HG02623 (cell line): ENCODE measurements at regions not wholly inside any gene's neighbourhood (a gene's known extent, or its start where the extent isn't known, plus 50 kb on each side); places are given as distances from the start of the nearest gene placed in this dataset.
A peak's percentile ranks its signal among the peaks of the same experiment; 100 is the strongest.

Experiments
- ATAC-seq: cut with Tn5 transposase; IDR thresholded peaks from one replicate; pipeline ENCODE4 v1.9.1; 2021; ENCODE audit warnings: moderate library complexity; ENCODE audit not compliant: unreplicated experiment

DNA sequence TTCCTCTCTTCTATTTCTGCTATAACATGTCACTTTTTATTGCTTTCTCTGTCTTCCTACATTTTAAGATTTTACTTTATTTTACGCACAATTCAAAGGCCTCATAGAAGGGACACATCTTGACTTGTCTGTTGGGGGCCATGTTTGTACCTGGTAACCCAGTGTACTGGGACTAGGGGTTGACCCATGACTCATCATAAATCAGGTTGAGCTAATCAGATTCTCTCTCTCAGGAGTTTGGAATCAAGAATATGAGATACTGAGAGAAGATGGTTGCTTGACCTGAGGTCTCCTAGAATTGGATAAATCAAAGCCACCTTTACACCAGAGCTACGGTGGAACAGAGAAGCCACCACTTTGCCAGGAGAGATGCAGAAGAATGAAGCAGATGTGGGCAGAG lies 153.0 kb downstream of the UXS1 start:
- ATAC-seq: no peak

DNA sequence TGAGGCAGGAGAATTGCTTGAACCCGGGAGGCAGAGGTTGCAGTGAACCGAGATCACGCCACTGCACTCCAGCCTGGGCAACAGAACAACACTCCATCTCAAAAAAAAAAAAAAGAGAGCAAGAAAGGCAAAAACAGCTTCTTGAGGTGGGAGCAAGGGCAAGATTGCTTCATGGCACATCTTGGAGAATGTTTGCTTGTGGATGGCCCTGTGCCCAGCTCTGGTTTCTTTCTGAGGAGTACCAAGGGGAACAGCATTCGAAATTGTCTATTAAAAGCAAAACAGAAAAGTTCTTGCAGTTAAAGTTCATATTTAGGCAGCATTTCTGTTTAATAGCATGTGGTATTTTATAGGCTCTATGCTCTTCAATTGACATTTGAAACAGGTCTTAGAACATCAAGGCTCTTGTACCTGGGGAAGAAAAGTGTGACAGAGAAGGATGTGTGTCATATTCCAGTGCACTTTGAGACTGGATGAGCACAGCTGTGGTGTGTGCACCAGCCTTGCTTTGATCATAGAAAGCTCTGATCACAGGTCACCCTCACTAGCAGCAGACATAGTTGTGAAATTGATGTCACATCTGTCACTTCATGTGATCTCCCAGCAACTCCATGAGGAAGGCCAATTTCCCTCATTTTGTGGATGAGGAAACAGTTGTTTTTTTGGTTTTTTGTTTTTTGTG lies 154.3 kb downstream of the UXS1 start:
- ATAC-seq: no peak

DNA sequence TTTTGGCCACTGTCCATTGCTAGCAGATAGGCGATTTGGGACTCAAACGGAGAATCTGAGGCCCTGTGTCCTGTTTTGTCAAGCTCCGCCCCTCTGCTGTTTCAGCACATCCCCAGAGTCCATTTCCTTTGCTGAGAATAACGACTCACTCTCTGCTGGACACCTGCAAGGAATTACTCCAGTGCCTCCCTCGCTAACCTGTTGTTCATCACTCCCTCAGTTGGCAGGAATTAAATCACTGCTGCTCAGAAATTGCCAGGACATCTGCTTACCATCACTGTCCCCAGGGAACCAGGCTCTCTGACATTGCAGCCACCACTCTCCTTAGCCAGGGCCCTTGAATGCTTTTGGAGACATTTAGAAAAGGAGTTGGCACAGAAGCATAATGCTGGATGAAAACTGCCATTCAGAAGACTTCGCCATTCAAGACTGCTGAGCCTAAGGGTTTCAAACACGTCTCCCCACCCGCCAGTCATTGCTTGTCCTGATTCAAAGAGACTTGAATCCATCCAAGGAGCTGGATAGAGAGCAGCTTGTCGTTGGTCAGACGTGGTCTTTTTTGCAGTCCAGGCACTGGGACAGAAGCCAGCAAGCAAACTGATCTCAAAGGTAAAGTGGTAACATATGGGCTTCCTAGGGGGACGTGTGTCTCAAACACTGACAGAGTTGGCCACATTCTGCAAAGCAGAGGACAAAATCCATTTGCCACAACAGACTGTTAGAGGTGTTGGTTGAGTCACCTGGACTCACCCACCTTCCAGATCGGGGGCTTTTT lies 155.3 kb downstream of the UXS1 start:
- ATAC-seq: no peak

DNA sequence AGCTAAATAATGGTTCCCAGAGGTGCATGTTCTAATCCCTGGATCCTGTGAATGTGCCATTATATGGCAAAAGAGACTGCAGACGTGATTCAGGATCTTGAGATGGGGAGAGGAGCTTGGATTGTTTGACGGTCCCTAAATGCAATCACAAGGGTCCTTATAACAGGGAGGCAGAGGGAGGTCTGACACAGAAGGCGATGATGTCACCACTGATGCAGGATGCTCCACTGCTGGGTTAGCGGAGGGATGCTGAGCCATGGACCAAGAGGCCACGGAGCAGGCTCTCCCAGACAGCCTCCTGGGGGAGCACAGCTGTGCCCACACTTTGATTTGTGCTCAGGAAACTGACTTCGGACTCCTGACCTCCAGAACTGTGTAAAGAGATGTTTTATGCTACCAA lies 156.2 kb downstream of the UXS1 start:
- ATAC-seq: no peak

DNA sequence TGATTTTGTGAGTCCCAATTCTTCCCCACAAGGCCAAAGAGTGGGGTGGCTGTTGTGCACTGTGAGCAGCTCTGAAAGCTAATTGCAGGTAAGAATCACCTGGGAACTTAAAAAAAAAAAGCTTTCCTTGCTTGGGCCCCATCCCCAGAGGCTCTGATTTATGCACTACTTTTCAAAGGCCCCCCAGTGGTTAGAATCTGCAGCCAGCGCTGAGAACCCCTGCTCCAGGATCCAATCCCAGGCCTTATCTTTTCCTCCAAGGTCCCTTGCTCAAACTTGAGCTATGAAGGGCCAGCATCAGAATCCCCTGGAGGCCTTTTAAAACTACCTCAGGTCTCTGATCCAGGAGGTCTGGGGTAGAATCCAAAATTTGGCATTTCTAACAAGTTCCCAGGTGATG lies 156.8 kb downstream of the UXS1 start:
- ATAC-seq: no peak

- ATAC-seq: no peak
Measured at GRCh38 chr2:106034325-106034724, 159.8 kb downstream of the UXS1 start.

DNA sequence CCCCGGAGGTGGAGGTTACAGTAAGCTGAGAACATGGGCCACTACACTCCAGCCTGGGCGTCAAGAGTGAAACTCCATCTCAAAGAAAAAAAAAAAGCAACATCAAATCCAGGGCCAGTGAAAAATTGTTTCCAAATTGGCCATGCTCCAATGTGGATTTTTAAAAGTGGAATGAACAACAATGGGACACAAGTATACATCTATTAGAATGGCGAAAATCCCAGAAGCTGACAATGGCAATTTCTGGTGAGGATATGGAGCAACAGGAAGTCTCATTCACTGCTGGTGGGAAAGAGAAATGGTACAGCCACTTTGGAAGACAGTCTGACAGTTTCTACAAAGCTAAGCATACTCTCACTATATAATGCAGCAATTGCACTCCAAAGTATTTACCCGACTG lies 161.4 kb downstream of the UXS1 start:
- no peak for ATAC-seq

DNA sequence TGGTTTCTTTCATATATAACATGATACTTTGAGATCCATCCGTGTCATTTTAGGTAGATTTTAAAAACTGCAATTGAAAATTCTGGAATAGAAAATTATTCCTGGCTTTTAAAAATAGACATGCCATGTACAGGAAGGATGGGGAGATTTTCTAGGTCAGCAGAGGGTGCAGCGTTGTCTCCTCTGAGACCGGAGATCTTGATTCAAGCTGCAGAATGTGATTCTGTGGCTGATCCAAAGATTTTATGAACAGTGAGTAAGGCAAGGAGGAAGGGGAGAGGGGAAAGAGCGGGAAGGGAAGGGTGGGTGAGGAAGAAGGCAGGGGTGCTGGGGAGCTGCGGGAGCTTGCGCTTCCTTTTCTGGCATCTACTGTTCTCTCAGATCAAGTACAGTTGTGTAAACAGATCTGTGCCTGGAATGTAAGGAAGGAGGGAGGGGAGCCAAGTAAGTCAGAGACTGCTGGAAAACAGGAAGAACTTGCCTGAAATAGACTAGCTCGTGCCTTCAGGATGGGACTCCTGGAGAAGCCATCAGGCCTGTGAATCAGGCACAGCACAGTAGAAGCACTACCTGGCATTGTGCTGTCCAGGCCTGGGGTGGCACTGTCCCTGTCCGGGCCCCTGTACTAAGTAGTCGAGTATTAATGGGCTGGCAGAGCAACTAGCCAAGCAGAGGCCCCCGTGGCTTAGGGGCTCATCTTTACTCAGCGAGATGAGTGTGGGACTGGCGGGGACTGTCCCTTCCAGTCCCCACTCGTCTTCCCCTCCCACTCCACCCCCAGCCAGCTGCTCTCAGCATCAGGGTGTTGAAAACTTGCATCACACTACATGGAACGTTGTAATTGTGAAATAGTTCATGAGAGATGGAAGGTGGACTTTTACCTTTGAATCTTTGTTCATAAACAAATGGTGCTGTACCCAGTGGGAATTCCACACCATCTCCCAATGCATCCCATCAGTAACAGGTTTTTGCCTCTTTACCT lies 163.5 kb downstream of the UXS1 start:
- peak; percentile 61 for ATAC-seq

- ATAC-seq: no peak
Measured at GRCh38 chr2:106028192-106028591, 165.9 kb downstream of the UXS1 start.

DNA sequence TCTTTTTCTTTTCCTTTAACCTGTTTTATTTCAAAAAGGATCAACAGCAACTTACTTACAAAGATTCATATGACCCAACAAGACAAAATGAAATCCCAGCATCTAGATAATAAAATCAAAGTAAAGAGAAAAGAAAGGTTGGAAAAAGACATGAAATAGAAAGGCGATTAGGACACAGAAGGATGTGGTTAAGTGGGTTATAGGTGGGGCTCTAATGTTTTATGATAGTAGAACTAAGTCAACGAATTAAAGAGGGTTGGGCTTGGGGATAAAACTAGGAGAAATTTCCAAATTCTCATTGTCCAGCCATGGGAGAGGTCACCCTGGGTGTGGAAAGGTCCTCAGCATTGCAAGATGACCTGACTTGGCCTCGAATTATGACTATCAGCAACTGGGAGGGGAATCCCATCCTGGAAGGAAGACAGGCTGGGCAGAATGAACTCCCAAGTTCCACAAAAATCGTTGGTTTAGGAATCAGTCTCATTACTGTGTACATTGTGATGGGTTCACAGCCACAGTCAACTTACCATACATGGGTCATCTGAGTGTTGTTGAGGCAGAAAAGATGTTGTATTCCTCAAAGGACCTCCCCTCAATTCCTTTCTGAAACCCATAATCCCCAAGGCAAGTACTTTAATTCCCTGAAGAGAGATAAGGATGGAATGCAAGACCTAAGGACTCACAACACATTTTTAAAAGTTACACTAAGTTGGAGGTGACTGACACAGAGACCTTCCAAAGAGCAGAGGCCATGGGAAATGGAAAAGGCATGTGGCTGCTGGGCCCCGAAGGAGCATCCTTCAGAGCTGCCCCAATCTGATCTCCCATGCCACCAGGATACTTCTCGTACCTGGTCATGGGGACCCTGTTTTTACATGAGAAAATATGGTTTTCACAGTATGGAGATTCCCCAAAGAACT lies 167.6 kb downstream of the UXS1 start:
- no peak for ATAC-seq

- no peak for ATAC-seq
Measured at GRCh38 chr2:106025796-106026195, 168.3 kb downstream of the UXS1 start.

DNA sequence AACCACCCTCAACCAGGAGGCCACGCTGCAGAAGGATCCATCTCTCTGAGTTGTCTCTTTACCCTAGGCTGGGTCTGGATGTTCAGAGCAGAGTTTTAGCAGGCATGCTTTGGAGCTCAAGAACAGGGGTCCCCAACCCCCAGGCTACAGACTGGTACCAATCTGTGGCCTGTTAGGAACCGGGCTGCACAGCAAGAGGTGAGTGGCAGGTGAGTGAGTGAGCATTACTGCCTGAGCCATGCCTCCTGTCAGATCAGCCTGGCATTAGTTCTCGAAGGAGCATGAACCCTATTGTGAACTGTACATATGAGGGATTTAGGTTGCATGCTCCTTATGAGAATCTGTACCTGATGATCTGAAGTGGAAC lies 172.5 kb downstream of the UXS1 start:
- no peak for ATAC-seq

GRCh38 chr2:106020821-106021661 lies 173.1 kb downstream of the UXS1 start:
- no peak for ATAC-seq

GRCh38 chr2:106020032-106020431 lies 174.1 kb downstream of the UXS1 start:
- ATAC-seq: no peak

DNA sequence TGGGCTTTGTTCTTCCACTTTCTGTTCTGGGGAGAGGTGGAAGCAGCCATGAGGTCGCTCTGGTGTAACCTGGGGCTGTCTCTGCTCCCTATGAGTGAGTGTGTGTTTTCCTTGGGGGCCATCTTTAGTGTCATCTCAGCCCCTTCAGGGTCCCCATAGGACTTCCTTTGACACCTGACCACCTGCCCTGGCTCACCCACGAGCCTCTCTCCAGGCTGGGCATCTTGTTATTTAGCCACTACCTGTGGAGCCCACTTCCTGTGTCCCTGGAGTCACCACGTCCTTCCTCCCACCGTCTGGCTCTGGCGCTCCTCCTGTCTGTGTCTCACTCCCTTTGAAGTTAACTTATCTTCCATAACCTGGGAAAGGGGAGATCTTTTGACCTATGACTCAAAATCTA lies 176.0 kb downstream of the UXS1 start:
- ATAC-seq: no peak

GRCh38 chr2:106012591-106013347 lies 181.3 kb downstream of the UXS1 start:
- no peak for ATAC-seq

DNA sequence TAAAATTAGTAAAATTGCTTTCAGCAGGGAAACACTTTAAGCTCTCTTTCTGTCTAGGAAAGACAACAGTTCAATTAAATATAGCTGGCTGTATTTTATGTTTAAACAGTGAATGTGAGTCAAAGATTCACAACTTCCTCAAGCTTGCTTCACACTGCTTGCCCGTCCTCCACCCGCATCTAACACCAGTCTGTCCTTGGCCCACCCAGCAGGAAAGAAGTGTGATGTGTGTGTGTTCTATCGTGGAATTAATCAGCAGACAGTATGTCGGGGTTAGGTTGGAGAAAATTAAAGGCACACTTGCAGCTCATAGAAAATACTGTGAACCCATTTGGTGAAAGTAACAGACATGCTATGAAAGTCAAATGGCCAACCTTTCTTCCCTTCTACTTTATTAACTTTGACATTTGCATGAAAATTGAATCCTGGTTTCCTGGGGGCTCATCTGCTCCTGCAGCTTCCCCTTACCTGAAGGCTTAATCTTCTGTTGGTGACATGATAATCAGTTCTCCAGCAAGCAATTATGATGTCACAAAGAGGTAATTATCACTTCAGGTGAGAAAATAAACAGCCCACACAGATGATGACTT lies 182.0 kb downstream of the UXS1 start:
- no peak for ATAC-seq

DNA sequence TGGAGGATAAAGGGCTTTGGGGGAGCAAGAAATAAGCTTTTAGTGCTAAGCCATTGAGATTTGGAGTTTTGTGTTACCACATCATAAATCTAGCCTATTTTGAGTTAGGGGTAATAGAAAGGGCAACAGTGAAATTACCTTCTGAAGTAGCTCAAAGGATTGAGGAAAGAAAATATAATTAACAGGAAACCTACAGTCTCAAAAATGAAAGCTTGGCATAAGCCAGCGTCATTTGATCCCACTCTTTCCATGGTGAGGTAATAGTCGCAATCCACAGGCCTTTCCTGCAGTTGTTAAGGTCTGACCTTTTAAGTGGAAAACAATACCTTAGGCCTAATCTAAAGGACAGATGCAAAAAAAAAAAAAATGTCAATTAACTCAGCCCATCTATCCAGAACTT lies 182.7 kb downstream of the UXS1 start:
- no peak for ATAC-seq
